Neural cell (in vitro differentiated cells): ENCODE measurements at regions not wholly inside any gene's neighbourhood (a gene's known extent, or its start where the extent isn't known, plus 50 kb on each side); places are given as distances from the start of the nearest gene placed in this dataset.

Experiments used
- CTCF ChIP-seq: fragments of 450-650 bp; IDR thresholded peaks from 2 replicates; pipeline ENCODE4 v1.5.1; 2014; ENCODE audit warnings: antibody characterized with exemption, mild to moderate bottlenecking, moderate library complexity; ENCODE audit not compliant: poor library complexity, severe bottlenecking
- EP300 ChIP-seq: fragments of 450-650 bp; conservative IDR thresholded peaks from 2 replicates; pipeline ENCODE4 v1.6.1; 2014; ENCODE audit warnings: antibody characterized with exemption, mild to moderate bottlenecking, moderate library complexity; ENCODE audit not compliant: poor library complexity, severe bottlenecking
- EZH2 ChIP-seq: fragments of 200-600, 300-800 bp; shearing (Covaris generic), sonication (generic); IDR thresholded peaks from 2 replicates; pipeline ENCODE4 v1.6.1; 2014; ENCODE audit warnings: antibody characterized with exemption, low read length, borderline replicate concordance, mild to moderate bottlenecking; ENCODE audit not compliant: insufficient read depth, poor library complexity, severe bottlenecking
- MXI1 ChIP-seq: fragments of 450-650 bp; conservative IDR thresholded peaks from 2 replicates; pipeline ENCODE4 v1.6.1; 2014; ENCODE audit warnings: antibody characterized with exemption, mild to moderate bottlenecking; ENCODE audit not compliant: poor library complexity, severe bottlenecking
- POLR2AphosphoS5 ChIP-seq: IDR thresholded peaks from 2 replicates; pipeline ENCODE4 v1.6.1; 2012
- REST ChIP-seq: IDR thresholded peaks from 2 replicates; pipeline ENCODE4 v1.6.1; 2012; ENCODE audit warnings: borderline replicate concordance
- TAF1 ChIP-seq: IDR thresholded peaks from 2 replicates; pipeline ENCODE4 v1.6.1; 2012; ENCODE audit warnings: low read depth

GRCh38 chr1:57586842-57587241 is 163.0 kb upstream of the DAB1 start:
- TF ChIP-seq CTCF = no peak
- no peak for TF ChIP-seq POLR2AphosphoS5
- TF ChIP-seq EZH2 = no peak
- TF ChIP-seq MXI1 = no peak
- peak; percentile 81 for TF ChIP-seq REST
- TF ChIP-seq EP300 = no peak
- TF ChIP-seq TAF1 = no peak
